ENCODE measurements at regions not wholly inside any gene's neighbourhood (a gene's known extent, or its start where the extent isn't known, plus 50 kb on each side); places are given as distances from the start of the nearest gene placed in this dataset.

- no peaks in the 10 kb centered on the region for H3K36me3 Mint-ChIP-seq (ENCODE audit: insufficient read depth in 1 of 3, low read depth in 3 of 3)
- H3K27me3 ChIP-seq (ENCODE audit: insufficient read depth, low read length), result no peaks in the 10 kb centered on the region
- no peak overlapping the region for H4K5ac ChIP-seq (ENCODE audit: insufficient read length, low read depth, low read length)
- H2AK5ac ChIP-seq (ENCODE audit: insufficient read length, low read length), result no peak overlapping the region
- no peak overlapping the region for H2BK120ac ChIP-seq (ENCODE audit: low read depth, low read length, poor library complexity, severe bottlenecking)
- H2BK12ac ChIP-seq (ENCODE audit: insufficient read length, low read depth, low read length), result no peak overlapping the region
- peaks cover 3 to 6% of the 10 kb centered on the region in 2 experiments; a peak in 3 of 4 replicates for H3K4me1 Mint-ChIP-seq
- no peak overlapping the region for H3K27ac ChIP-seq (ENCODE audit: insufficient read length, low read depth, low read length)
- H4K91ac ChIP-seq (ENCODE audit: insufficient read length, low read depth, low read length), result no peak overlapping the region
- no peaks in the 10 kb centered on the region for H3K9me3 ChIP-seq (ENCODE audit: control insufficient read depth, low read depth, low read length)
- H3K23ac ChIP-seq (ENCODE audit: insufficient read length, low read depth, low read length), result no peak overlapping the region
- H3K56ac ChIP-seq (ENCODE audit: insufficient read length, low read depth, low read length), result no peak overlapping the region
- TF ChIP-seq, protein P1, sequence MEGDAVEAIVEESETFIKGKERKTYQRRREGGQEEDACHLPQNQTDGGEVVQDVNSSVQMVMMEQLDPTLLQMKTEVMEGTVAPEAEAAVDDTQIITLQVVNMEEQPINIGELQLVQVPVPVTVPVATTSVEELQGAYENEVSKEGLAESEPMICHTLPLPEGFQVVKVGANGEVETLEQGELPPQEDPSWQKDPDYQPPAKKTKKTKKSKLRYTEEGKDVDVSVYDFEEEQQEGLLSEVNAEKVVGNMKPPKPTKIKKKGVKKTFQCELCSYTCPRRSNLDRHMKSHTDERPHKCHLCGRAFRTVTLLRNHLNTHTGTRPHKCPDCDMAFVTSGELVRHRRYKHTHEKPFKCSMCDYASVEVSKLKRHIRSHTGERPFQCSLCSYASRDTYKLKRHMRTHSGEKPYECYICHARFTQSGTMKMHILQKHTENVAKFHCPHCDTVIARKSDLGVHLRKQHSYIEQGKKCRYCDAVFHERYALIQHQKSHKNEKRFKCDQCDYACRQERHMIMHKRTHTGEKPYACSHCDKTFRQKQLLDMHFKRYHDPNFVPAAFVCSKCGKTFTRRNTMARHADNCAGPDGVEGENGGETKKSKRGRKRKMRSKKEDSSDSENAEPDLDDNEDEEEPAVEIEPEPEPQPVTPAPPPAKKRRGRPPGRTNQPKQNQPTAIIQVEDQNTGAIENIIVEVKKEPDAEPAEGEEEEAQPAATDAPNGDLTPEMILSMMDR (conservative IDR thresholded peaks at IDR 0.05), result no peak
- H2BK15ac ChIP-seq (ENCODE audit: low read depth, low read length), result no peak overlapping the region
- H3K9ac ChIP-seq (ENCODE audit: extremely low read depth, insufficient read length, low read length), result no peak overlapping the region
- H3K79me2 ChIP-seq (ENCODE audit: insufficient read depth, low read length), result no peaks in the 10 kb centered on the region
- H2BK20ac ChIP-seq (ENCODE audit: low read depth, low read length, poor library complexity, severe bottlenecking), result no peak overlapping the region
- no peaks in the 10 kb centered on the region; a peak in 1 of 5 replicates for H3K9me3 Mint-ChIP-seq
- no peak overlapping the region for H3K4me3 Mint-ChIP-seq
- no CpG with 5 or more reads among the region's 2 CpGs for WGBS (ENCODE audit: extremely low coverage, insufficient read length, low lambda C conversion rate)
- H3K79me1 ChIP-seq (ENCODE audit: insufficient read depth, low read depth, low read length, poor library complexity, severe bottlenecking), result no peaks in the 10 kb centered on the region
- H3T11ph ChIP-seq (ENCODE audit: low read length), result no peak overlapping the region
- H3K23me2 ChIP-seq (ENCODE audit: insufficient read length, low read depth, low read length, poor library complexity, severe bottlenecking), result no peaks in the 10 kb centered on the region
- H2BK5ac ChIP-seq (ENCODE audit: insufficient read length, low read length), result no peak overlapping the region
- H3K4ac ChIP-seq (ENCODE audit: low read depth, low read length), result no peak overlapping the region
- H2AFZ ChIP-seq (ENCODE audit: low read length), result no peak overlapping the region
- no peaks in the 10 kb centered on the region for H3K4me1 ChIP-seq (ENCODE audit: insufficient read depth, low read length)
- H3K14ac ChIP-seq (ENCODE audit: insufficient read depth, low read length), result no peak overlapping the region
- DNase-seq, result no peak
- no peak overlapping the region for H3K27ac Mint-ChIP-seq
- no peak overlapping the region for H3K4me2 ChIP-seq (ENCODE audit: insufficient read depth, insufficient read length, low read length)
- no peaks in the 10 kb centered on the region for H4K20me1 ChIP-seq (ENCODE audit: control insufficient read depth, insufficient read depth, insufficient read length)
- H4K8ac ChIP-seq (replicated peaks; ENCODE audit: insufficient read length, low read depth, low read length), result no peak overlapping the region
- H3K18ac ChIP-seq (ENCODE audit: insufficient read length, low read depth, low read length), result no peak overlapping the region
- no peaks in the 10 kb centered on the region for H3K27me3 Mint-ChIP-seq (ENCODE audit: low read depth)
Measured at GRCh38 chr13:79749566-79749965, 268.6 kb downstream of the NDFIP2 start.
